Keratinocyte (primary cell): ENCODE measurements at regions not wholly inside any gene's neighbourhood (a gene's known extent, or its start where the extent isn't known, plus 50 kb on each side); places are given as distances from the start of the nearest gene placed in this dataset.

Experiments used
- DNase-seq: peaks from one replicate; pipeline ENCODE4 v3.0.0-alpha.2; 2011; ENCODE audit warnings: low read depth, missing footprints, low spot score
- FAIRE-seq: peaks from 2 replicates; lab custom pipeline; 2011; peaks lifted over from hg19 to GRCh38; lab: Jason Lieb, UNC
- H2AFZ ChIP-seq: 2 replicates; pipeline ENCODE4 v1.6.0; 2012; ENCODE audit warnings: low read length, control low read depth, inconsistent platforms; ENCODE audit not compliant: control insufficient read depth
- H3K27ac ChIP-seq: 2 replicates; pipeline ENCODE4 v1.5.1; 2011; ENCODE audit warnings: low read length; ENCODE audit not compliant: control insufficient read depth, insufficient read depth
- H3K27me3 ChIP-seq: 3 replicates; pipeline ENCODE4 v1.6.0; 2011; ENCODE audit warnings: low read length; ENCODE audit not compliant: control insufficient read depth, insufficient read depth; ENCODE audit errors: extremely low read depth
- H3K36me3 ChIP-seq, 2 experiments: 2 replicates in 1 of 2; 3 replicates in 1 of 2; pipeline ENCODE4 v1.5.1; 2011; ENCODE audit warnings: low read length in 2 of 2, mild to moderate bottlenecking in 1 of 2; ENCODE audit not compliant: control insufficient read depth in 2 of 2, insufficient read depth in 2 of 2; ENCODE audit errors: extremely low read depth in 1 of 2
- H3K4me1 ChIP-seq: 3 replicates; pipeline ENCODE4 v1.5.1; 2011; ENCODE audit warnings: low read length; ENCODE audit not compliant: control insufficient read depth, insufficient read depth; ENCODE audit errors: extremely low read depth
- H3K4me2 ChIP-seq: 3 replicates; pipeline ENCODE4 v1.6.0; 2011; ENCODE audit warnings: low read depth, low read length; ENCODE audit not compliant: control insufficient read depth, insufficient read depth; ENCODE audit errors: extremely low read depth
- H3K4me3 ChIP-seq, 3 experiments: fragments of 200-600 bp in 1 of 3; sonication (generic) in 1 of 3; 2 replicates in 2 of 3; 3 replicates in 1 of 3; pipeline ENCODE4 v1.5.1; 2011 to 2016; ENCODE audit warnings: low read length in 3 of 3, mild to moderate bottlenecking in 3 of 3, control low read depth in 2 of 3, inconsistent platforms in 1 of 3, low read depth in 1 of 3, mixed read lengths in 1 of 3, mixed run types in 1 of 3, moderate library complexity in 1 of 3; ENCODE audit not compliant: control insufficient read depth in 2 of 3, insufficient read depth in 2 of 3; ENCODE audit errors: extremely low read depth in 1 of 3
- H3K79me2 ChIP-seq: 2 replicates; pipeline ENCODE4 v1.6.0; 2012; ENCODE audit warnings: low read length; ENCODE audit not compliant: control insufficient read depth, insufficient read depth
- H3K9ac ChIP-seq: 3 replicates; pipeline ENCODE4 v1.6.0; 2011; ENCODE audit warnings: low read length; ENCODE audit not compliant: control insufficient read depth, insufficient read depth; ENCODE audit errors: extremely low read depth
- H3K9me1 ChIP-seq: 3 replicates; pipeline ENCODE4 v1.6.0; 2011; ENCODE audit warnings: low read length; ENCODE audit not compliant: control insufficient read depth, insufficient read depth; ENCODE audit errors: extremely low read depth
- H3K9me3 ChIP-seq: 2 replicates; pipeline ENCODE4 v1.5.1; 2012; ENCODE audit warnings: low read depth, low read length; ENCODE audit not compliant: control insufficient read depth
- H4K20me1 ChIP-seq: 3 replicates; pipeline ENCODE4 v1.6.0; 2011; ENCODE audit warnings: low read length; ENCODE audit not compliant: control insufficient read depth, insufficient read depth; ENCODE audit errors: extremely low read depth
- CTCF ChIP-seq, 3 experiments: IDR thresholded peaks in 1 of 3; conservative IDR thresholded peaks in 1 of 3; optimal IDR thresholded peaks in 1 of 3; 2 replicates in 2 of 3; 3 replicates in 1 of 3; pipeline versions ENCODE3 to v1.5.1; 2011; ENCODE audit warnings: low read length in 3 of 3, mild to moderate bottlenecking in 3 of 3, moderate library complexity in 2 of 3, control low read depth in 1 of 3, inconsistent platforms in 1 of 3; ENCODE audit not compliant: insufficient read depth in 2 of 3; ENCODE audit errors: extremely low read depth in 1 of 3
- EZH2 ChIP-seq: IDR thresholded peaks from one replicate; pipeline ENCODE4 v1.6.1; 2012; ENCODE audit warnings: inconsistent platforms, mild to moderate bottlenecking, low read length, moderate library complexity
- dilution Hi-C: fragments of 300-500 bp; cut with MboI; formaldehyde crosslinking; loops from one replicate; pipeline ENCODE4 v1.7.0; 2020; ENCODE audit warnings: low sequenced_read_pairs; ENCODE audit not compliant: extremely low pct_ligation_motif_present

GRCh38 chr15:93517176-93517575, 428.2 kb upstream of the RGMA start:
- Histone ChIP-seq H3K27me3 (no peaks in the 10 kb centered on the region), H4K20me1 (no peaks in the 10 kb centered on the region), H3K27ac (no peak overlapping the region), H3K79me2 (no peaks in the 10 kb centered on the region), H3K9ac (no peak overlapping the region), H2AFZ (no peak overlapping the region), H3K4me2 (no peak overlapping the region), H3K4me1 (no peaks in the 10 kb centered on the region), H3K36me3 (no peaks in the 10 kb centered on the region), H3K9me3 (no peaks in the 10 kb centered on the region), H3K9me1 (no peaks in the 10 kb centered on the region), H3K4me3 (no peak overlapping the region)
- FAIRE-seq = no peak
- TF ChIP-seq CTCF (optimal IDR thresholded peaks at IDR 0.05 in 1 of 3, IDR thresholded peaks at IDR 0.05 in 1 of 3, conservative IDR thresholded peaks at IDR 0.05 in 1 of 3; ENCODE audit: extremely low read depth in 1 of 3, insufficient read depth in 2 of 3, low read length in 3 of 3) (no peak), EZH2 (no peak)
- no peak for DNase-seq
- dilution Hi-C loops = no loop called here

- dilution Hi-C loops = no loop called here
- DNase-seq = no peak
Measured at GRCh38 chr15:93515256-93516051, 426.4 kb upstream of the RGMA start.

More at GRCh38 chr15:93515256-93516051, 426.4 kb upstream of the RGMA start:
- Histone ChIP-seq H3K9ac (no peak overlapping the region), H2AFZ (no peak overlapping the region), H3K27ac (no peak overlapping the region), H3K9me3 (no peaks in the 10 kb centered on the region), H3K79me2 (no peaks in the 10 kb centered on the region), H3K36me3 (no peaks in the 10 kb centered on the region), H3K4me2 (no peak overlapping the region), H4K20me1 (no peaks in the 10 kb centered on the region), H3K9me1 (no peaks in the 10 kb centered on the region), H3K4me1 (no peaks in the 10 kb centered on the region), H3K27me3 (no peaks in the 10 kb centered on the region), H3K4me3 (no peak overlapping the region)
- TF ChIP-seq CTCF (optimal IDR thresholded peaks at IDR 0.05 in 1 of 3, IDR thresholded peaks at IDR 0.05 in 1 of 3, conservative IDR thresholded peaks at IDR 0.05 in 1 of 3; ENCODE audit: extremely low read depth in 1 of 3, insufficient read depth in 2 of 3, low read length in 3 of 3) (peak in 2 of 3 experiments; percentile 14 to 33), EZH2 (no peak)
- FAIRE-seq = no peak
